GM19468 (cell line): ENCODE measurements at regions not wholly inside any gene's neighbourhood (a gene's known extent, or its start where the extent isn't known, plus 50 kb on each side); places are given as distances from the start of the nearest gene placed in this dataset.

Source experiments
- ATAC-seq: cut with Tn5 transposase; IDR thresholded peaks from one replicate; pipeline ENCODE4 v1.9.1; 2021; ENCODE audit warnings: mild to moderate bottlenecking, moderate library complexity, moderate number of reproducible peaks; ENCODE audit not compliant: unreplicated experiment; ENCODE audit errors: extremely low read depth

- no peak for ATAC-seq
Observed at GRCh38 chr9:88657893-88658292, 122.9 kb downstream of the NXNL2 start.

DNA sequence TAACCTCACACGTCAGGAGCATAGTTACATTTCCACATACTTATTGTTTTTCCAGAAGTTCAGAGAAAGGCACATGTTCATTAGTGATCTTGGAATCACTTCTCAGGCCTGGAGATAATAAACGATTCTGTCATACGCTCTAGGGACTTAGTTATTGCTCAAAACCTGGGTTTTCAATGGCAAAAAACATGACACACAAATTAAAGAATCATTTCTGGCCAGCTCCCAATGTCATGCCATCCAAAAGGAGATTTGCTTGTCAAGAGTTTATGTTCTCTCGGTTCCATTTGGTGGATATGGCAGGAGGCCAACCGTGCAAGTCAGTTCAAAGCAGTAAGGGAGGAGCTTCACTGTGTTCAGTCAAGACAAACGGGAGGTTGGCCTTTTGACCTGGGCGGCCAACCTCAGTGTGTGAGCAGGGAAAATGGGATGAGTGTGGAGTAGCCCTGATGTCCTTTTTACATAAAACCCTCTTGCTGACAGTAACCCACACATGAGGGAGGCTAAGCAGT is 123.4 kb downstream of the NXNL2 start:
- ATAC-seq = no peak

- ATAC-seq = no peak
Observed at GRCh38 chr9:88659126-88659525, 124.1 kb downstream of the NXNL2 start.

GRCh38 chr9:88660611-88661010 is 125.6 kb downstream of the NXNL2 start:
- no peak for ATAC-seq

- no peak for ATAC-seq
Observed at GRCh38 chr9:88661759-88662158, 126.8 kb downstream of the NXNL2 start.

GRCh38 chr9:88663771-88664419 is 128.9 kb downstream of the NXNL2 start:
- ATAC-seq = no peak

DNA sequence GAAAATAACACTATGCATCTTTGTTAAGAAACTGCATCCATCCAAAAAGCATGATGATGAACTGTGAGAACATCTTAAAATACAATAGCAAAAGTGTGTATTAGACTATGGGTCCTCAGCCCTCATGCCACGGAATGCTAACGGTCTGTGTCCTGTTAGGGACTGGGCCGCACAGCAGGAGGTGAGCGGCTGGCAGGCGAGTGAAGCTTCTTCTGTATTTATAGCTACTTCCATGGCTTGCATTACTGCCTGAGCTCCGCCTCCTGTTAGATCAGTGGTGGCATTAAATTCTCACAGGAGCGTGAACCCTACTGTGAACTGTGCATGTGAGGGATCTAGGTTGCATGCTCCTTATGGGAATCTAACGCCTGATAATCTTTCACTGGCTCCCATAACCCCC is 129.8 kb downstream of the NXNL2 start:
- no peak for ATAC-seq

DNA sequence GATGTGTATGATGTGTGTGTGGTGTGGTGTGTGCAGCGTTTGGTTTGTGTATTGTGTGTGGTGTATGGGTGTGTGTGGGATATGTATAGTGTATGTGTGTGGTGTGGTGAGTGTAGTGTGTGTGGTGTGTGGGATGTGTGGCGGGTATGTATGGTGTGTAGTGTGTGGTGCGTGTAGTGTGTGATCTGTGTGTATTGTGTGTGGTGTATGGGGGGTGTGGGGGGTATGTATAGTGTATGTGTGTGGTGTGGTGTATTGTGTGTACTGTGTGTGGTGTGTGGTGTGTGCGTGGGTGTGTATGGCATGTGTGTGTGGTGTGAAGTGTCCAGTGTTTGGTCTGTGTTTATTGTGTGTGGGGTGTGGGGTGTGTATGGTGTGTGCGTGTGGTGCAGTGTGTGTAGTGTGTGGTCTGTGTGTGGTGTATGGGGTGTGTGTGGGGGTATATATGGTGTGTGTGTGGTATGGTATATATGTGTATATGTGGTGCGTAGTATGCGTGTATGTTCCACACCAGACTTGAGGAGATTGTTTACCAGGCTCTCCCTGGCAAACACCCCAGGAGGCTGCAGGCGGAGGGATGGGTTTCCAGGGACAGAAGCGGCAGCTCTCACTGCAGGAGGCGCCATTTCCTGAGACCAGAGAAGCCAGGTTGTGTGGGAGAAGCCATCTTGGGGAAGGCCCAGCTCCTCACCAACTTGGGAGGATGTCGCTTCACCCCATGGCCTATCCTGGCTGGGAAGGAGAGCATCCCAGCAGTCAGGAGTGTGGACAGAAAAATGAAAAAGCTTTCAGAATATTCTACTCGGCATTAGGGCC is 138.1 kb downstream of the NXNL2 start:
- ATAC-seq = no peak

GRCh38 chr9:88673886-88674285 is 138.9 kb downstream of the NXNL2 start:
- ATAC-seq = no peak

GRCh38 chr9:88676644-88677043 is 141.7 kb downstream of the NXNL2 start:
- no peak for ATAC-seq

DNA sequence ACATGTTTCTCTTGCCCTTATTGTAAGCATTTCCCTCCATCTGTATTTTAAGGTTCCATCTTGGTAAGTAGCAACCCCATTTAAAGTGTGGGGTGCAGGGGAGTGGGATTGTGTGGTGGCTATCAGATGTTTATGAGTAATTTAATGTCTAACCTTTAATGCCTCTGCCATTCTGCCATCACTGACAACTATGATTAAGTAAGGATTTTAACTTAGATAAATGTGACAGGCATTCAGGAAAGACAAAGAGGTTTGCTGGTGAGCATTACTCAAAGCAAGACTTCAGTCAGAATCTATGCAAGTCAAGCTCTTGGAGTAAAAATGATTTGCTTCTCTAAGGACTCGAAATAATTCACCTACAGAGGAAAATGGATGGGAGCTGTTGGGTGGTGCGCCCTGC is 143.0 kb downstream of the NXNL2 start:
- ATAC-seq = no peak

DNA sequence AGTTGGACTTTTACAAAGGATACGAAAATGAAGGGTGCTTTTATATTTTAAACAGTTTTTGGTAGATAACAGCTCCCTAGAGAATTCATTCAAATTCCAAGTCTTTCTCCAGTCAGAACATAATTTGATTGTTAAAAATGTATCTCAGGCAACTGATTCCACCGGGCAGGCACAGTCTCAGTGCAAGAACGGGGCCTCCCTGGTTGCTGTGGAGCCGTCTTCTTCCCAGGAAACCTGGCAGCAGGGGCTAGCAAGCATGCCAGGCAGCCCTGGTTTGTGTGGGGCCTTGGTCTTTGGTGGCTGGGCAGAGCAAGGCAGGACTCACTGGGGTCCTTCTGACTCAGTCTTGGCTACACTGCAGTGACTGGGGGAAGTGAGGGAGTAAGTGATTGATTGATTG is 143.5 kb downstream of the NXNL2 start:
- ATAC-seq = no peak

- ATAC-seq = no peak
Observed at GRCh38 chr9:88680041-88680440, 145.1 kb downstream of the NXNL2 start.

DNA sequence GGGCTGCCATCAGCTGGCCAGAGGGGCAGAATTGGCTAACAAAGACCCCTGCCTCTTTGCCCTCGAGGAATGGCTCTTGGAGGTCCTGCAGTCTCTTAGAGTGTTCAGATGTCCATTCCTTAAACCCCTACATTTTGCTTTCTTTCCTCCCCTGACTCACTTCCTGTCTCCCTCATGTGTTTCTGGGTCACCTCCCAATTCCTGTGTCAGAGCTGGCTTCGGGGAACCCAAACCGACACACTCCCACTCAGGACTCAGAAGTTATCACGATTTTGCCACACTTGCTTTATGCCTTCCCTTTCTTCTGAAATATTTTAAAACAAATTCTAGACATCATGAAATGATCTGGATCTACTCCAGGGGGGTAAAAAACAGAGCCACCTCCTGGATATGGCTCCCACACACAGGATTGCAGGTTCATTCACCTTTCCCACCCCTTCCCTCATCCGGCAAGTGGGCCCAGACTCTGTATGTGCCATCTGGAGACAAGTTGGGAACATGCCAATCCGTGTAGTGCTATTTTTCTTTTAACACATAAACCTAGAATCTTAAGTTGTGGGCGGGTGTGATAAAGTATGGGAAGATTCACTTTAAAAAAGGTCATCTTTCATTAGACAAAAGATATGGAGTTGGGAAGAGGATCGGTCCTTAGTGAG is 145.7 kb downstream of the NXNL2 start:
- no peak for ATAC-seq

DNA sequence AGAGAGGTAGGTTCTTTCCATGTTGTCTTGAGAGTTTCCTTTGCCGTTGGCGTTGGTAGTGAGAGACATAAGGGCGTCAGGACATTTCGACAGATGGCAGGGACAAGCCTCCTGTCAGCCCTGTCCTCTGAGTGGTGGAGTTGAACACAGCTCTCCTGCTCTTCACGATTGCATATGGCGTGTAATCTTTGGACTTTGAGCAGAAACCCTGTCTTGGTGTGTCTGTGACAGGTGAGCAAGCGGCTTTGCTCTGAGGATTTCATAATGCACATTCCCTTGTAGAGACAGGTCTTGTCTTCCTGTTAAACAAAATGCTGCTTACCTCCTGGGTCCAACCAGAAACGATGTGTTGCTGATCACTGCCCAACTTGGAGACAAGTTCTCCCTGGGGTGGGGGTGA is 146.5 kb downstream of the NXNL2 start:
- ATAC-seq = no peak

DNA sequence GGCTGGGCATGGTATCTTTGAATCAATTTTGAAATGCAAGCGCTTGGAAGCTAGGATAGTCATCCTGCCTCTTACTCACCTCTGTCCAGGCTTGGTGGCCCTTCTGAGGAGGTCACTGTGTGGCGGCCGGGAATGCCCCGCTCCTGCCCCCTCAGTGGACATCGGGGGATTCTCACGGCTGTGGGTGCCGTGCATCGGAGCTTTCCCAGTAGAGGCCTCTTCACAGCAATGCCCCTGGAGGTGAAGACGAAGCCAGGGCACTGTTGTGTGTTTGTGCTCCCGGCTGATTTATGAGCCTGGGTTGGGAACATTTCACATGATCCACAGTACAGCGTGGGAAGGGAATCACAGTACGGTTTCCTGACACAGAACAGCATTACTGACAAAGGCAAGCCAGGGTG is 147.5 kb downstream of the NXNL2 start:
- no peak for ATAC-seq

DNA sequence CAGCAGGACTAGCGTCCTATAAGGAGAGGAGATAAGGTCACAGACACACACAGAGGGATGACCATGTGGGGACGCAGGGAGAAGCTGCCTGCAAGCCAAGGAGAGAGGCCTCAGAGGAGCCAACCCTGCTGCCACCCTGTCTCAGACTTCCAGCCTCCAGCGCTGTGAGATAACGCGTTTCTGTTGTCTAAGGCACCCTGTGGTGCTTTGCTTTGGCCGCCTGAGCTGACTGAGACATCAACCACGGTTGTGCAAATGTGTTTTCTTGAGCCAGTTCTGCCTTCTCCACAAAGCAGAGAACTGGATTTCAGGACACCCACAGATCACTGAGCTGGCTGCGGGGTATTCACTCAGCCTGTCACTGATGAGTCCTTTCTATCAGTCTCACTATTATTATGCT is 149.1 kb downstream of the NXNL2 start:
- no peak for ATAC-seq

DNA sequence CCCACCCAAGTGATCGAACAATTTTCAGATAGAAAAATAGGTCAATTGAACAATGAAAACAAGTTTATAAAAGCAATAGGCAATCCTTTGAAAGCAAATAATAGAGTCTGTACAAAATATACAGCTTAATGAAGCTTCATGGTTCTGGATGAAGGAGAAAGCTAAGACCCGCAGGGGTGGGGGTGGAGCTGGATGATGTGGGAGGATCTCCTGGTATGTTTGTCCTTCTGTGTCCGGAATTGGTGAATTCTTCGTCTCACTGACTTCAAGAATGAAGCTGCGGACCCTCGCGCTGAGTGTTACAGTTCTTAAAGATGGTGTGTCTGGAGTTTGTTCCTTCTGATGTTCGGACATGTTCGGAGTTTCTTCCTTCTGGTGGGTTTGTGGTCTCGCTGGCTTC is 149.9 kb downstream of the NXNL2 start:
- no peak for ATAC-seq

- ATAC-seq = no peak
Observed at GRCh38 chr9:88685966-88686365, 151.0 kb downstream of the NXNL2 start.

GRCh38 chr9:88689509-88690298 is 154.7 kb downstream of the NXNL2 start:
- ATAC-seq = no peak
